ENCODE measurements at regions not wholly inside any gene's neighbourhood (a gene's known extent, or its start where the extent isn't known, plus 50 kb on each side); places are given as distances from the start of the nearest gene placed in this dataset.

GRCh38 chr5:105956456-105957196, 1714.1 kb downstream of the EFNA5 start:
- no peak for DNase-seq

DNA sequence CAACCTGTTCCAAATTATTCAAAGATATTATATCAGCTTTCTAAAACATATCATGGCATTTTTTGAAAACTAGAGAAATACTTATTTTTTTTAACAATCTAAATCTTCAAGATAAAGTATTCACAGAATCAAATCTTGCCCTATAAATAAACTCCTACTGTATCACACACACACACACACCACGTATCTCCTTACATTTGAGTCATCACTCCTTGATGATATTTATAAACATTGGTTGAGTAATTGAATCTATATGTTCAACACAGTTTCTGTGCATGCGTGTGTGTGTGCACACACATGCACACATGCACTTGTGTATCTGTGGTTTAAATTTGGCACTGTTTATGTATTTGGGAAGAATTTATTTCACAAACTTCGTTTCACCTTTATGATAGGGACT, 1716.4 kb downstream of the EFNA5 start:
- DNase-seq: no peak

GRCh38 chr5:105953616-105954015, 1717.1 kb downstream of the EFNA5 start:
- no peak for DNase-seq

GRCh38 chr5:105952875-105953274, 1717.9 kb downstream of the EFNA5 start:
- no peak for DNase-seq

- DNase-seq: no peak
These were observed 1723.3 kb downstream of the EFNA5 start for GRCh38 chr5:105947461-105947860.

- DNase-seq: no peak
These were observed 1725.3 kb downstream of the EFNA5 start for GRCh38 chr5:105945203-105945972.

- DNase-seq: no peak
These were observed 1730.6 kb downstream of the EFNA5 start for GRCh38 chr5:105940181-105940580.

DNA sequence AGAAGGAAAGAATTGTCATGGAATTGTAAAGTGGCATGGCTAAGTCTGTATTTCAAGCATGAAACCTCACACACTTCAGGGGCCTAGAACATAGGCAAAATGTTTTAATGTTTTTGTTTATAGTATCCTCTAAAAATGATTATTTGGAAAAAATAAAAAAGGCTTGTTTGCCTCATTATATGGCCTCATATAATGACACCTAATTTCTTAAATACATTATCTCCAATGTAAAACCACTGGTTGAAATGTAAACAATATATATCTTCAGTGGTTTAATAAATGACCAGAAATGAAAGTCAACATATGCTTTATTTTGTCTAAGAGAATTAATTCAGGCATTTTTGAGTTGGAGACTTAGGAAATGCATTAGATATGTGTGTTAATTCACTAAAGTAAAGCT, 1736.6 kb downstream of the EFNA5 start:
- no peak for DNase-seq

DNA sequence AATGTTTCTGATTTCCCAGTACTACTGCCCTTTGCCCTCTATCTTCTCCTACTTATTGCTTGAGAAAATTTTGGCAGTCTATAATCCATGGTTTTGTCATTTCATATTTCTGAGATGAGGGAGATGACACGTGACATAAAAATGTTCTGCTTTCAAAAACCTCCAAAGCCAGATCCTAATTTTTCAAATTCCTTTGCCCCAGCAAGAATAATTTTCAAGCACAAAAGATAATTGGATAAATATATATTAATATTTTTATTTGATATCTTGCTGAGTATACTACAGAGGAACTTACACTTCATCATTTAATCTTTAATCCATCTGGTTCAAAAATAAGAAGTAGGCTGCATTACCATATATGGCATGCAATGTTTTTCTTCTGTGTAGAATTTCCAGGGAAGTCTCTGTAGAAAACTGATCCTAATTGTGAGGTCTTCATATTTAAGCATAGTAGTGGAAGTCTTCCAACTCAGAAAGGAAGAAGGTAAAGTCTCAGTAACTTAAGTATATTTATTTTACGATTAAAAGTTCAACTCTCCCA, 1738.8 kb downstream of the EFNA5 start:
- DNase-seq: no peak

DNA sequence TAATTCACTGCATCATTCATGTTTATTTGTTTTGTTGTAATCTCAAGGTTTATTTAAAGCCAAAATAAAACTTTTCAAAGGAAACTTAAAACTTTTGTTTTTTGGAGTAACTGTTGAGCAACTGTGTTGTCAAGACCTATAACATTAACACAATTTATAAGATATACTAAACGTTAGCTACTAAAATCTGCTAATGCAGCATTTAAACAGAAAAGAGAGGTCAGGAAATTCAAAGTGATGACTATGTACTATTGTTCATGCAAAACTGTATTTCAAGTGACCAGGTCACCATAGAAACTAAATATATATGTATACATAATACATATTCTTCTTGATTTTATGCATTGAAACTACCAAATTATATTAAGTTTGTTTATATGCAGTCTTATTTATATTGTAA, 1740.9 kb downstream of the EFNA5 start:
- no peak for DNase-seq

GRCh38 chr5:105924366-105924765, 1746.4 kb downstream of the EFNA5 start:
- DNase-seq: no peak

GRCh38 chr5:105922574-105922973, 1748.2 kb downstream of the EFNA5 start:
- DNase-seq: no peak

DNA sequence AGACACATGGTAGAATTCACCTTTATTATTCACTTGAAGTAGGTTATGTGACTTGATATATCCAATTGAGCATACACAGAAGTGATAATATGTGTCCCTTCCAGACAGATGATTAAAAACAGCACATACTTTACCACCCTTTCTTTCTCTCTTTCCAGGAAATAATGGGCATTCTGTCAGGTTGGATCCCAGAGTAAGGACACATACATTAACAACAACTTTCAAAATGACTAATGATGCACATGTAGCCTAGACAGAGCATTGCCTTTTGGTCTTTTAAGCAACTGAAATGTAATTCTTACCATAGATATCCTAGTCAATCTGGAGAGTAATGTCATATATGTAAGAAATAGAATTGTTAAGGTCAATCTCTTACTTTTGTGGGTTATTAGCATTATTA, 1748.7 kb downstream of the EFNA5 start:
- DNase-seq: no peak

- no peak for DNase-seq
These were observed 1753.5 kb downstream of the EFNA5 start for GRCh38 chr5:105917189-105917588.

- DNase-seq: no peak
These were observed 1763.7 kb downstream of the EFNA5 start for GRCh38 chr5:105907016-105907415.

DNA sequence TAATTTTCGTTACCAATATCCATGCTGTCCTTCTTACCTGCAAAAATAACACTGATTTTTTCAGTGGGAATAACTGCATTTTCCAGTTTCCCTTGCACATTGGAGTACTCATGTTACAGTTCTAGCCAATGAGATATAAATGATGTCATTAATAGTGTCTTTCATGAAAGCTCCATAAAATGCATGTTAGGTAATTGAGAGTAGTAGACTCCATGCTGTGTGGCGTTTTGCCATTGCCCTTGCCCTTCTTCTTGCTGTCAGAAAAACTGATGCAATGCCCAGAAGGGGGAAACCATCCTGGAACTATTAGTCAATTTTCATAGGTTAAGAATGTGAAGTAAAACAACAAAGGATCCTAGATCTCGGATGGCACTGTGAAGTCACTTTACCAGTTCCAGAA, 1765.3 kb downstream of the EFNA5 start:
- no peak for DNase-seq

DNA sequence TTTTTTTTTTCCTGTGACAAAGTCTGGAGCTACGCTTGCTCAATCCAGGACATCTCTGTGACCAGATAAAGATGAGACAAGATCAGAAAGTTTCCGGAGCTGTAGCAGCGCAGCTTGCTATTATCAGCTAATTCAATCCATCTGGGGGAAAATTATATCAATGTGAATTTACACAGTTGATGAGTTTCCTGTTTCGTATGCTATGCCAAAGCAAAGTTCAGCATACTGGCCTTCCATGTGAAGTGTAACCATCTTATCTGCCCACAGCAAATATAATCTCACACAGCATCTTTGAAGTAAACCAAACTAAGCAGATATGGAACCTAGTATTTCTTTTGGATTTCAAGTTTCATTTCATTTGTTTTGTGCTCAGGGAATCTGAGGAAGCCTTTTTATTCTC, 1767.7 kb downstream of the EFNA5 start:
- no peak for DNase-seq

GRCh38 chr5:105899726-105900125, 1771.0 kb downstream of the EFNA5 start:
- DNase-seq: no peak

GRCh38 chr5:105898183-105898582, 1772.6 kb downstream of the EFNA5 start:
- no peak for DNase-seq

GRCh38 chr5:105885266-105885665, 1785.5 kb downstream of the EFNA5 start:
- DNase-seq: no peak

GRCh38 chr5:105882956-105883481, 1787.7 kb downstream of the EFNA5 start:
- no peak for DNase-seq

DNA sequence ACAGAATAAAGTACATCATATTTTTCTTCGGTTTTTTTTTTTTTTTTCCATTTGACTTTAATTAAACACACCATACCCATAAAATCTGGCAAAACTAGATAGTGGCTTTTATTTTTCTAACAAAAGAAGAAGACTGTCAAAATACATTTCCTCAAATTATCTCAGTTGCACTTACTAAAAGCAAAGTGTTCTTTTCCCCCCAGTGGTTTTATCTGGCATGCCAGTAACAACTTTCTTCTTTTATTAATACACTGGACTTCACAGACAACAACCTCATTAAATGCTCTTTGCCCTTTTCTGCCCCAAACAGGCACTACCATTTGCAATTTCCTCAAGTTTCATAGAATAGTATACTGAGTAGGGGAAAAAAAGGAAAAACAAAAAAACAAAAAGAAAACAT, 1792.3 kb downstream of the EFNA5 start:
- DNase-seq: no peak

- no peak for DNase-seq
These were observed 1793.1 kb downstream of the EFNA5 start for GRCh38 chr5:105877592-105877991.

DNA sequence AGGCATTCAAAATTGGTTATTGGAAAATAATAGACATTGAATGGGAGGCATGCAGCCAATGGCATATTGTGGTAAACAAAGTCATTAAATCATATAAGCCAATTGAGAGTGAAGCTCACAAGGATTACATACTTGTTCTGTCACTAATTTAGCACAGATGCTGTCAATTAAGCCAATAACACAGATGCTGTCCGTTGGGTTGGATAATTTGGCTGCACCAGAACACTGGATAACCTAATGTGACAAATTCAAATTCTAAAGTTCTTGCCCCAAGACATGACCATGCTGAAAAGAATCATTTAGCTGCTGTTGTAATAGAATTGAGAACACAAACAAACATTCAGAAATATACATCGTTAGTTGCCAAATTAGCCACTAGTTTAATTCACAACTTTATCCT, 1796.4 kb downstream of the EFNA5 start:
- no peak for DNase-seq
